Astrocyte (in vitro differentiated cells and primary cell): ENCODE measurements at regions not wholly inside any gene's neighbourhood (a gene's known extent, or its start where the extent isn't known, plus 50 kb on each side); places are given as distances from the start of the nearest gene placed in this dataset.

Experiments
- EZH2 ChIP-seq: IDR thresholded peaks from 2 replicates; pipeline ENCODE4 v1.6.1; 2012; ENCODE audit warnings: mild to moderate bottlenecking, low read length, inconsistent platforms; ENCODE audit not compliant: insufficient read depth
- TF ChIP-seq, protein P1 (sequence below): IDR thresholded peaks from 2 replicates; pipeline ENCODE4 v1.5.1; 2011; ENCODE audit warnings: low read depth, mild to moderate bottlenecking, inconsistent platforms, low read length, moderate library complexity; ENCODE audit not compliant: insufficient read depth

DNA sequence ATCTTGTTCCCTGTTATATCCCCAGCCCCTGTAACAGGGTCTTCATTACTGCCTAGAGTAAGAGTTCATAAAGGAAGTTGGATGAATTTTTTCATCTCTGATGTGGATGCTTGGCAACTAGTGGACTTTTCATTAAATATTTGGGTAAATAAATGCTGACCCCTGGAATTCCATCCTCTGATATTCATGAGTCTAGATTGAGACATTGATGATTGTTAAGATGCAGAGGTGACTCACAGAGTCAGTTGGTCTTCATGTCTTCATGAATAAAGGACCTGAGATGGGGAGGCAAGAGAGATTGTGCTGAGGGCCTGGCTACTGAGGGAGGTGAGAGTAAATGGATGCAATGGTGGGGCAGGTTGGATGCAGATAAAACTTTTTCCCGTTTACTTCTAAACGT lies 132.7 kb upstream of the NT5C1B start:
- TF ChIP-seq, protein P1, sequence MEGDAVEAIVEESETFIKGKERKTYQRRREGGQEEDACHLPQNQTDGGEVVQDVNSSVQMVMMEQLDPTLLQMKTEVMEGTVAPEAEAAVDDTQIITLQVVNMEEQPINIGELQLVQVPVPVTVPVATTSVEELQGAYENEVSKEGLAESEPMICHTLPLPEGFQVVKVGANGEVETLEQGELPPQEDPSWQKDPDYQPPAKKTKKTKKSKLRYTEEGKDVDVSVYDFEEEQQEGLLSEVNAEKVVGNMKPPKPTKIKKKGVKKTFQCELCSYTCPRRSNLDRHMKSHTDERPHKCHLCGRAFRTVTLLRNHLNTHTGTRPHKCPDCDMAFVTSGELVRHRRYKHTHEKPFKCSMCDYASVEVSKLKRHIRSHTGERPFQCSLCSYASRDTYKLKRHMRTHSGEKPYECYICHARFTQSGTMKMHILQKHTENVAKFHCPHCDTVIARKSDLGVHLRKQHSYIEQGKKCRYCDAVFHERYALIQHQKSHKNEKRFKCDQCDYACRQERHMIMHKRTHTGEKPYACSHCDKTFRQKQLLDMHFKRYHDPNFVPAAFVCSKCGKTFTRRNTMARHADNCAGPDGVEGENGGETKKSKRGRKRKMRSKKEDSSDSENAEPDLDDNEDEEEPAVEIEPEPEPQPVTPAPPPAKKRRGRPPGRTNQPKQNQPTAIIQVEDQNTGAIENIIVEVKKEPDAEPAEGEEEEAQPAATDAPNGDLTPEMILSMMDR = no peak
- TF ChIP-seq EZH2 = no peak
